PFSK-1 (cell line): ENCODE measurements at regions not wholly inside any gene's neighbourhood (a gene's known extent, or its start where the extent isn't known, plus 50 kb on each side); places are given as distances from the start of the nearest gene placed in this dataset.

Experiments
- FOXP2 ChIP-seq: optimal IDR thresholded peaks from 2 replicates; pipeline ENCODE3; 2011; ENCODE audit warnings: borderline replicate concordance, control low read depth, inconsistent platforms; ENCODE audit not compliant: insufficient read depth; ENCODE audit errors: extremely low read length, extremely low read depth
- POLR2AphosphoS5 ChIP-seq: IDR thresholded peaks from 2 replicates; pipeline ENCODE4 v1.6.1; 2012; ENCODE audit warnings: low read depth, mild to moderate bottlenecking, control low read depth, low read length, moderate library complexity
- REST ChIP-seq, 2 experiments: IDR thresholded peaks; 2 replicates each; pipeline versions ENCODE4 v1.6.1 to v1.8.0; 2011 to 2012; ENCODE audit warnings: low read depth in 2 of 2, low read length in 2 of 2, control low read depth in 1 of 2, inconsistent platforms in 1 of 2, mild to moderate bottlenecking in 1 of 2, moderate library complexity in 1 of 2; ENCODE audit not compliant: insufficient read depth in 1 of 2
- SIN3A ChIP-seq: IDR thresholded peaks from 2 replicates; pipeline ENCODE4 v1.6.1; 2012; ENCODE audit warnings: mild to moderate bottlenecking, low read length, moderate library complexity, borderline replicate concordance; ENCODE audit not compliant: insufficient read depth
- TAF1 ChIP-seq: IDR thresholded peaks from 2 replicates; pipeline ENCODE4 v1.6.1; 2012; ENCODE audit warnings: low read length, control low read depth, borderline replicate concordance; ENCODE audit not compliant: insufficient read depth

- TF ChIP-seq POLR2AphosphoS5 (no peak), REST (IDR thresholded peaks at IDR 0.05; ENCODE audit: insufficient read depth in 1 of 2, low read depth in 2 of 2, low read length in 2 of 2) (no peak), TAF1 (no peak), FOXP2 (no peak), SIN3A (no peak)
These were observed 204.0 kb downstream of the BRD1 start for GRCh38 chr22:49623715-49624114.
